ENCODE measurements at regions not wholly inside any gene's neighbourhood (a gene's known extent, or its start where the extent isn't known, plus 50 kb on each side); places are given as distances from the start of the nearest gene placed in this dataset.

GRCh38 chr4:27145597-27145996 lies 285.0 kb downstream of the STIM2 start:
- H3K4me1 ChIP-seq (ENCODE audit: control insufficient read depth, insufficient read depth, low read length): no peaks in the 10 kb centered on the region
- H3K27me3 ChIP-seq (ENCODE audit: control insufficient read depth, insufficient read depth, low read length, poor library complexity, severe bottlenecking): no peaks in the 10 kb centered on the region
- H3K9me3 ChIP-seq (ENCODE audit: control insufficient read depth, low read length): no peaks in the 10 kb centered on the region
- H3K36me3 ChIP-seq (ENCODE audit: control insufficient read depth, insufficient read depth, low read length): no peaks in the 10 kb centered on the region
- WGBS, 2 experiments: 95% methylated on average over 2 of the region's 2 CpGs
- H3K27ac ChIP-seq (ENCODE audit: insufficient read depth, low read depth, low read length, poor library complexity, severe bottlenecking): no peak overlapping the region
- H3K4me3 ChIP-seq (ENCODE audit: insufficient read depth, low read depth, low read length): no peak overlapping the region

GRCh38 chr4:27148211-27148895 lies 287.7 kb downstream of the STIM2 start:
- H3K4me1 ChIP-seq (ENCODE audit: control insufficient read depth, insufficient read depth, low read length): no peaks in the 10 kb centered on the region
- H3K4me3 ChIP-seq (ENCODE audit: insufficient read depth, low read depth, low read length): no peak overlapping the region
- H3K27ac ChIP-seq (ENCODE audit: insufficient read depth, low read depth, low read length, poor library complexity, severe bottlenecking): no peak overlapping the region
- H3K36me3 ChIP-seq (ENCODE audit: control insufficient read depth, insufficient read depth, low read length): no peaks in the 10 kb centered on the region
- H3K27me3 ChIP-seq (ENCODE audit: control insufficient read depth, insufficient read depth, low read length, poor library complexity, severe bottlenecking): no peaks in the 10 kb centered on the region
- no peaks in the 10 kb centered on the region for H3K9me3 ChIP-seq (ENCODE audit: control insufficient read depth, low read length)
- 88 to 100% methylated on average over 1 of the region's 1 CpG for WGBS, 2 experiments

DNA sequence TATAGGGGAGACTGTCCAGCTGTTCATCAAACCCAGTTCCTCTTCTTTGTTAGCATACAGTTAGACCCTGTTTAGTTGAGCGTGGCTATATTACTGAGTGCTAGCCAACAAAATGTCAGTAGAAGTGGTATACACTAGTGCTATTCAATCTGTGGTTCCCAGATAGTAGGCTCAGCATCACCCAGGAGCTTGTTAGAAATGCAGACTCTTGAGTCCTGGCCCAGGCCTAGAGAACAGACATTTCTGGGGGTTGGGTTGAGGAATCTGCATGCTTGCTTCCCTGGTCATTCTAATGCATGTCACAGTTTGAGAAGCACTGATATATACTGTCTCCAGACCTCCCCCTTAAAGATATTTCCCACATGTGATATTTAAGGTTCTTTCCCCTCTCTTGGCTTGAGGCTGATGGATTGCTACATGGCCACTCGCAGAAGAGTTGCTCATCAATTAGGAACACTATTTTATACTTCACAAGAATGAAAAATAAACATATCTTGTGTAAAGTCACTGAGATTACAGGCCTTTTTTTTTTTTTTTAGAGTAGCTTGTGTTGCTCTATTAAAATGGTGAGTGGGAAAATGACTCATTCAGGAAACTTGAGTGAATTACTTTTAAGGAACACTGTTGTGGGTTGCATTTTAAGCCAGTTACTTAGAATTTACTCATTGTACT lies 289.0 kb downstream of the STIM2 start:
- WGBS, 2 experiments: 95 to 99% methylated on average over 1 to 2 of the region's 2 CpGs
- H3K27me3 ChIP-seq (ENCODE audit: control insufficient read depth, insufficient read depth, low read length, poor library complexity, severe bottlenecking): no peaks in the 10 kb centered on the region

GRCh38 chr4:27152703-27153102 lies 292.1 kb downstream of the STIM2 start:
- Histone ChIP-seq H3K27me3 (ENCODE audit: control insufficient read depth, insufficient read depth, low read length, poor library complexity, severe bottlenecking) (no peaks in the 10 kb centered on the region), H3K4me3 (ENCODE audit: insufficient read depth, low read depth, low read length) (no peak overlapping the region), H3K9me3 (ENCODE audit: control insufficient read depth, low read length) (no peaks in the 10 kb centered on the region), H3K36me3 (ENCODE audit: control insufficient read depth, insufficient read depth, low read length) (no peaks in the 10 kb centered on the region), H3K27ac (ENCODE audit: insufficient read depth, low read depth, low read length, poor library complexity, severe bottlenecking) (no peak overlapping the region), H3K4me1 (ENCODE audit: control insufficient read depth, insufficient read depth, low read length) (peaks cover 8% of the 10 kb centered on the region)
- 94 to 95% methylated on average over 5 of the region's 5 CpGs for WGBS, 2 experiments

More for the DNA sequence above, 289.0 kb downstream of the STIM2 start:
- Histone ChIP-seq H3K36me3 (ENCODE audit: control insufficient read depth, insufficient read depth, low read length) (no peaks in the 10 kb centered on the region), H3K4me3 (ENCODE audit: insufficient read depth, low read depth, low read length) (no peak overlapping the region), H3K27ac (ENCODE audit: insufficient read depth, low read depth, low read length, poor library complexity, severe bottlenecking) (no peak overlapping the region), H3K4me1 (ENCODE audit: control insufficient read depth, insufficient read depth, low read length) (peaks cover 4% of the 10 kb centered on the region), H3K9me3 (ENCODE audit: control insufficient read depth, low read length) (no peaks in the 10 kb centered on the region)

GRCh38 chr4:27154706-27155105 lies 294.1 kb downstream of the STIM2 start:
- no peaks in the 10 kb centered on the region for H3K9me3 ChIP-seq (ENCODE audit: control insufficient read depth, low read length)
- H3K4me3 ChIP-seq (ENCODE audit: insufficient read depth, low read depth, low read length): no peak overlapping the region
- no peak overlapping the region for H3K27ac ChIP-seq (ENCODE audit: insufficient read depth, low read depth, low read length, poor library complexity, severe bottlenecking)
- H3K27me3 ChIP-seq (ENCODE audit: control insufficient read depth, insufficient read depth, low read length, poor library complexity, severe bottlenecking): no peaks in the 10 kb centered on the region
- H3K36me3 ChIP-seq (ENCODE audit: control insufficient read depth, insufficient read depth, low read length): no peaks in the 10 kb centered on the region
- WGBS, 2 experiments: 86 to 92% methylated on average over 3 of the region's 3 CpGs
- H3K4me1 ChIP-seq (ENCODE audit: control insufficient read depth, insufficient read depth, low read length): peaks cover 8% of the 10 kb centered on the region

GRCh38 chr4:27161191-27161590 lies 300.6 kb downstream of the STIM2 start:
- WGBS, 2 experiments: 94 to 95% methylated on average over 4 of the region's 4 CpGs
- no peaks in the 10 kb centered on the region for H3K9me3 ChIP-seq (ENCODE audit: control insufficient read depth, low read length)
- no peaks in the 10 kb centered on the region for H3K27me3 ChIP-seq (ENCODE audit: control insufficient read depth, insufficient read depth, low read length, poor library complexity, severe bottlenecking)

GRCh38 chr4:27168783-27169182 lies 308.1 kb downstream of the STIM2 start:
- H3K27me3 ChIP-seq (ENCODE audit: control insufficient read depth, insufficient read depth, low read length, poor library complexity, severe bottlenecking): no peaks in the 10 kb centered on the region
- no peak overlapping the region for H3K27ac ChIP-seq (ENCODE audit: insufficient read depth, low read depth, low read length, poor library complexity, severe bottlenecking)
- WGBS, 2 experiments: 97 to 98% methylated on average over 1 of the region's 1 CpG
- no peak overlapping the region for H3K4me3 ChIP-seq (ENCODE audit: insufficient read depth, low read depth, low read length)
- no peaks in the 10 kb centered on the region for H3K36me3 ChIP-seq (ENCODE audit: control insufficient read depth, insufficient read depth, low read length)
- H3K9me3 ChIP-seq (ENCODE audit: control insufficient read depth, low read length): no peaks in the 10 kb centered on the region
- no peaks in the 10 kb centered on the region for H3K4me1 ChIP-seq (ENCODE audit: control insufficient read depth, insufficient read depth, low read length)

More at GRCh38 chr4:27161191-27161590, 300.6 kb downstream of the STIM2 start:
- no peak overlapping the region for H3K4me3 ChIP-seq (ENCODE audit: insufficient read depth, low read depth, low read length)
- H3K4me1 ChIP-seq (ENCODE audit: control insufficient read depth, insufficient read depth, low read length): no peaks in the 10 kb centered on the region
- no peaks in the 10 kb centered on the region for H3K36me3 ChIP-seq (ENCODE audit: control insufficient read depth, insufficient read depth, low read length)
- no peak overlapping the region for H3K27ac ChIP-seq (ENCODE audit: insufficient read depth, low read depth, low read length, poor library complexity, severe bottlenecking)

DNA sequence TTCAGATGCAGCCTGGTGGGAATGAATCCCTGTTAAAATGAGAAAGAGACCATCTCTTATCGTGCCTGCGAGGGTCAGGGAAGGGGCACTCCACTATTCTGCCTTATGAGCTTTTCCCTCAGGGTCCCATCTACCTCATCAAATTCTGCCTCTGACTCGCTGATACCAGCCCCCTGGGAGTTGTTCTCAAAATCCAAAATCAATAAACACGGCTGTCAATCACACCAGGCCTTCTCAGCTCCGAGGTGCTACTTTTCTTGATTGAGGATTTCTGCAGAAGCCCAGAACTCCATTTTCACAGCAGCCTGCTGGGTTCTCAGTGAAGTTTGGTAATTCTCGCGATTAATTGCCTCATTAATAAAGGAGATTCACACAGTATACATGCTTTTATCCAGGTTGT lies 312.6 kb downstream of the STIM2 start:
- H3K4me1 ChIP-seq (ENCODE audit: control insufficient read depth, insufficient read depth, low read length): peaks cover 4% of the 10 kb centered on the region
- WGBS, 2 experiments: 85 to 92% methylated on average over 7 of the region's 7 CpGs
- H3K27ac ChIP-seq (ENCODE audit: insufficient read depth, low read depth, low read length, poor library complexity, severe bottlenecking): no peak overlapping the region
- H3K4me3 ChIP-seq (ENCODE audit: insufficient read depth, low read depth, low read length): no peak overlapping the region
- no peaks in the 10 kb centered on the region for H3K27me3 ChIP-seq (ENCODE audit: control insufficient read depth, insufficient read depth, low read length, poor library complexity, severe bottlenecking)
- no peaks in the 10 kb centered on the region for H3K36me3 ChIP-seq (ENCODE audit: control insufficient read depth, insufficient read depth, low read length)
- H3K9me3 ChIP-seq (ENCODE audit: control insufficient read depth, low read length): no peaks in the 10 kb centered on the region

- Histone ChIP-seq H3K27ac (ENCODE audit: insufficient read depth, low read depth, low read length, poor library complexity, severe bottlenecking) (no peak overlapping the region), H3K4me3 (ENCODE audit: insufficient read depth, low read depth, low read length) (no peak overlapping the region), H3K9me3 (ENCODE audit: control insufficient read depth, low read length) (no peaks in the 10 kb centered on the region), H3K36me3 (ENCODE audit: control insufficient read depth, insufficient read depth, low read length) (no peaks in the 10 kb centered on the region), H3K4me1 (ENCODE audit: control insufficient read depth, insufficient read depth, low read length) (peaks cover 4% of the 10 kb centered on the region), H3K27me3 (ENCODE audit: control insufficient read depth, insufficient read depth, low read length, poor library complexity, severe bottlenecking) (no peaks in the 10 kb centered on the region)
- WGBS, 2 experiments: 50 to 74% methylated on average over 3 of the region's 3 CpGs
Measured at GRCh38 chr4:27176400-27176799, 315.8 kb downstream of the STIM2 start.

- Histone ChIP-seq H3K27me3 (ENCODE audit: control insufficient read depth, insufficient read depth, low read length, poor library complexity, severe bottlenecking) (no peaks in the 10 kb centered on the region), H3K9me3 (ENCODE audit: control insufficient read depth, low read length) (no peaks in the 10 kb centered on the region), H3K27ac (ENCODE audit: insufficient read depth, low read depth, low read length, poor library complexity, severe bottlenecking) (no peak overlapping the region), H3K4me3 (ENCODE audit: insufficient read depth, low read depth, low read length) (no peak overlapping the region), H3K36me3 (ENCODE audit: control insufficient read depth, insufficient read depth, low read length) (no peaks in the 10 kb centered on the region), H3K4me1 (ENCODE audit: control insufficient read depth, insufficient read depth, low read length) (peaks cover 4% of the 10 kb centered on the region)
- 61 to 64% methylated on average over 2 of the region's 2 CpGs for WGBS, 2 experiments
Measured at GRCh38 chr4:27176881-27177280, 316.2 kb downstream of the STIM2 start.

Data from ectodermal cell (in vitro differentiated cells).